Type B pancreatic cell (in vitro differentiated cells): ENCODE measurements at regions not wholly inside any gene's neighbourhood (a gene's known extent, or its start where the extent isn't known, plus 50 kb on each side); places are given as distances from the start of the nearest gene placed in this dataset.
"Not testable (repeated sequence)": the region's sequence is repeated elsewhere in the genome, so short reads cannot be mapped to it uniquely, and the experiment has no call there.

Experiments used
- DNase-seq: peaks from one replicate; pipeline ENCODE4 v3.0.0; 2021; ENCODE audit warnings: mixed read lengths; ENCODE audit not compliant: unreplicated experiment; ENCODE audit errors: extremely low spot score
- H3K27ac Mint-ChIP-seq: 2 replicates; pipeline ENCODE4 v1.8.0; 2021; ENCODE audit warnings: mild to moderate bottlenecking, mixed read lengths
- H3K27me3 Mint-ChIP-seq: 2 replicates; pipeline ENCODE4 v1.8.0; 2021; ENCODE audit warnings: mixed read lengths
- H3K36me3 Mint-ChIP-seq: 2 replicates; pipeline ENCODE4 v1.8.0; 2021; ENCODE audit warnings: mixed read lengths
- H3K4me1 Mint-ChIP-seq: one replicate; pipeline ENCODE4 v1.8.0; 2021; ENCODE audit warnings: mixed read lengths; ENCODE audit not compliant: unreplicated experiment
- H3K4me3 Mint-ChIP-seq: 2 replicates; pipeline ENCODE4 v1.8.0; 2021; ENCODE audit warnings: mild to moderate bottlenecking, mixed read lengths
- H3K9me3 Mint-ChIP-seq: 2 replicates; pipeline ENCODE4 v1.8.0; 2021; ENCODE audit warnings: mixed read lengths
- TF ChIP-seq, protein P1 (sequence below): fragments of 200-600 bp; sonication (generic); conservative IDR thresholded peaks from 2 replicates; pipeline ENCODE4 v1.5.0; 2021; ENCODE audit warnings: antibody characterized with exemption, mild to moderate bottlenecking

GRCh38 chr9:18063856-18064390, 410.0 kb upstream of the ADAMTSL1 start:
- TF ChIP-seq, protein P1, sequence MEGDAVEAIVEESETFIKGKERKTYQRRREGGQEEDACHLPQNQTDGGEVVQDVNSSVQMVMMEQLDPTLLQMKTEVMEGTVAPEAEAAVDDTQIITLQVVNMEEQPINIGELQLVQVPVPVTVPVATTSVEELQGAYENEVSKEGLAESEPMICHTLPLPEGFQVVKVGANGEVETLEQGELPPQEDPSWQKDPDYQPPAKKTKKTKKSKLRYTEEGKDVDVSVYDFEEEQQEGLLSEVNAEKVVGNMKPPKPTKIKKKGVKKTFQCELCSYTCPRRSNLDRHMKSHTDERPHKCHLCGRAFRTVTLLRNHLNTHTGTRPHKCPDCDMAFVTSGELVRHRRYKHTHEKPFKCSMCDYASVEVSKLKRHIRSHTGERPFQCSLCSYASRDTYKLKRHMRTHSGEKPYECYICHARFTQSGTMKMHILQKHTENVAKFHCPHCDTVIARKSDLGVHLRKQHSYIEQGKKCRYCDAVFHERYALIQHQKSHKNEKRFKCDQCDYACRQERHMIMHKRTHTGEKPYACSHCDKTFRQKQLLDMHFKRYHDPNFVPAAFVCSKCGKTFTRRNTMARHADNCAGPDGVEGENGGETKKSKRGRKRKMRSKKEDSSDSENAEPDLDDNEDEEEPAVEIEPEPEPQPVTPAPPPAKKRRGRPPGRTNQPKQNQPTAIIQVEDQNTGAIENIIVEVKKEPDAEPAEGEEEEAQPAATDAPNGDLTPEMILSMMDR: no peak
- peaks cover 6% of the 10 kb centered on the region for H3K4me1 Mint-ChIP-seq
- H3K4me3 Mint-ChIP-seq: no peak overlapping the region
- no peak for DNase-seq
- no peak overlapping the region for H3K27ac Mint-ChIP-seq
- H3K27me3 Mint-ChIP-seq: no peaks in the 10 kb centered on the region
- no peaks in the 10 kb centered on the region for H3K36me3 Mint-ChIP-seq
- H3K9me3 Mint-ChIP-seq: no peaks in the 10 kb centered on the region

- not testable (repeated sequence) for DNase-seq, H3K27me3 Mint-ChIP-seq, H3K4me3 Mint-ChIP-seq, H3K4me1 Mint-ChIP-seq, H3K27ac Mint-ChIP-seq, H3K9me3 Mint-ChIP-seq, H3K36me3 Mint-ChIP-seq
Observed at GRCh38 chr9:18066608-18067007, 407.3 kb upstream of the ADAMTSL1 start.

- Mint-ChIP-seq H3K4me1 (peaks cover 6% of the 10 kb centered on the region), H3K27me3 (no peaks in the 10 kb centered on the region)
- no peak for DNase-seq
Observed at GRCh38 chr9:18067548-18068120, 406.3 kb upstream of the ADAMTSL1 start.

DNA sequence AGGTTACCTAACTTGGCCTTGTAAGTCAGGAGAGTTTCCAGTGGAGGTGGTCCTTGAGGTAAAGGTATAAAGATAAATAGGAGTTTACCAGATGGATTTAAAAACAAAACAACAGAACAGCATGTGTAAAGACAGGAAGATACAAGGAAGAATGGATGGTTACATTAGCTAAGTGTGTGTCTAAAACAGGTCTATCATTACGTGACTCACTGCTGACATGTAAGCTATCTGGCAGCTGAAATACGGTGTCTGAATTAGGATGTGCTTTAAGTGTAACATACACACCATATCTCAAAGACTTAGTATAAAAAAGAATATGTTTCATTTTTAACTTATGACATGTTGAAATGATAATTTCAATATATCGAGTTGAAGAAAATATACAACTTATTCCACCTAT, 405.1 kb upstream of the ADAMTSL1 start:
- TF ChIP-seq, protein P1: no peak
- no peaks in the 10 kb centered on the region for H3K36me3 Mint-ChIP-seq
- no peak overlapping the region for H3K27ac Mint-ChIP-seq
- no peak overlapping the region for H3K4me3 Mint-ChIP-seq
- H3K4me1 Mint-ChIP-seq: peaks cover 6% of the 10 kb centered on the region
- H3K27me3 Mint-ChIP-seq: no peaks in the 10 kb centered on the region
- H3K9me3 Mint-ChIP-seq: no peaks in the 10 kb centered on the region
- no peak for DNase-seq

More at GRCh38 chr9:18067548-18068120, 406.3 kb upstream of the ADAMTSL1 start:
- Mint-ChIP-seq H3K36me3 (no peaks in the 10 kb centered on the region), H3K4me3 (no peak overlapping the region), H3K27ac (no peak overlapping the region), H3K9me3 (no peaks in the 10 kb centered on the region)
- TF ChIP-seq, protein P1: no peak

- Mint-ChIP-seq H3K27me3 (no peaks in the 10 kb centered on the region), H3K36me3 (no peaks in the 10 kb centered on the region), H3K9me3 (no peaks in the 10 kb centered on the region), H3K4me1 (peaks cover 6% of the 10 kb centered on the region), H3K4me3 (no peak overlapping the region), H3K27ac (no peak overlapping the region)
- no peak for DNase-seq
- TF ChIP-seq, protein P1: no peak
Observed at GRCh38 chr9:18071651-18072060, 402.3 kb upstream of the ADAMTSL1 start.

- TF ChIP-seq, protein P1: no peak
- Mint-ChIP-seq H3K36me3 (no peaks in the 10 kb centered on the region), H3K4me3 (no peak overlapping the region), H3K27me3 (no peaks in the 10 kb centered on the region), H3K4me1 (no peaks in the 10 kb centered on the region), H3K27ac (no peak overlapping the region), H3K9me3 (no peaks in the 10 kb centered on the region)
- no peak for DNase-seq
Observed at GRCh38 chr9:18073002-18073401, 401.0 kb upstream of the ADAMTSL1 start.
